Colonic mucosa (tissue), 4 donors: ENCODE measurements at regions not wholly inside any gene's neighbourhood (a gene's known extent, or its start where the extent isn't known, plus 50 kb on each side); places are given as distances from the start of the nearest gene placed in this dataset.

Experiments used
- DNase-seq: peaks from one replicate; pipeline ENCODE4 v3.0.0-alpha.2; 2020
- H3K27ac ChIP-seq: fragments of 200-600 bp; one replicate; pipeline ENCODE4 v1.8.0; 2021
- H3K27me3 ChIP-seq: fragments of 200-600 bp; one replicate; pipeline ENCODE4 v1.8.0; 2021
- H3K36me3 ChIP-seq: fragments of 200-600 bp; one replicate; pipeline ENCODE4 v1.8.0; 2021
- H3K4me1 ChIP-seq: fragments of 200-600 bp; one replicate; pipeline ENCODE4 v1.8.0; 2021; ENCODE audit warnings: mild to moderate bottlenecking
- H3K4me3 ChIP-seq: fragments of 200-600 bp; one replicate; pipeline ENCODE4 v1.8.0; 2021
- H3K9ac ChIP-seq, 2 donors: one replicate each; pipeline ENCODE4 v1.7.0; 2013; ENCODE audit warnings: control low read depth in 2 of 2, low read depth in 2 of 2, low read length in 2 of 2
- H3K9me3 ChIP-seq: fragments of 200-600 bp; one replicate; pipeline ENCODE4 v1.8.0; 2021
- CTCF ChIP-seq: fragments of 200-600 bp; IDR thresholded peaks from one replicate; pipeline ENCODE4 v1.8.0; 2022; ENCODE audit warnings: antibody characterized with exemption, mild to moderate bottlenecking
- intact Hi-C: fragments of 100-400 bp; cut with DNase I; formaldehyde crosslinking; loops from one replicate; pipeline ENCODE4 v1.14.1; 2022
- donor health status: healthy.
- donor health status: DM: no; HTN: no; CAD: no.
- donor health status: DM: no; HTN: no; CAD: no.

- intact Hi-C loops: no loop called here
Observed at GRCh38 chr5:163758283-163758711, 252.9 kb downstream of the MAT2B start.

GRCh38 chr5:163759000-163759704, 253.7 kb downstream of the MAT2B start:
- DNase-seq: no peak
- H3K27me3 ChIP-seq: no peaks in the 10 kb centered on the region
- no peaks in the 10 kb centered on the region for H3K4me1 ChIP-seq
- no peak overlapping the region for H3K9ac ChIP-seq
- no peak for TF ChIP-seq CTCF
- H3K9me3 ChIP-seq: no peaks in the 10 kb centered on the region
- intact Hi-C loops: no loop called here
- no peak overlapping the region for H3K4me3 ChIP-seq
- H3K27ac ChIP-seq: no peak overlapping the region
- no peaks in the 10 kb centered on the region for H3K36me3 ChIP-seq

More at GRCh38 chr5:163758283-163758711, 252.9 kb downstream of the MAT2B start:
- H3K4me1 ChIP-seq: no peaks in the 10 kb centered on the region
- H3K9me3 ChIP-seq: no peaks in the 10 kb centered on the region
- H3K9ac ChIP-seq: no peak overlapping the region
- no peak for DNase-seq
- H3K4me3 ChIP-seq: no peak overlapping the region
- TF ChIP-seq CTCF: no peak
- H3K27ac ChIP-seq: no peak overlapping the region
- no peaks in the 10 kb centered on the region for H3K36me3 ChIP-seq
- no peaks in the 10 kb centered on the region for H3K27me3 ChIP-seq

DNA sequence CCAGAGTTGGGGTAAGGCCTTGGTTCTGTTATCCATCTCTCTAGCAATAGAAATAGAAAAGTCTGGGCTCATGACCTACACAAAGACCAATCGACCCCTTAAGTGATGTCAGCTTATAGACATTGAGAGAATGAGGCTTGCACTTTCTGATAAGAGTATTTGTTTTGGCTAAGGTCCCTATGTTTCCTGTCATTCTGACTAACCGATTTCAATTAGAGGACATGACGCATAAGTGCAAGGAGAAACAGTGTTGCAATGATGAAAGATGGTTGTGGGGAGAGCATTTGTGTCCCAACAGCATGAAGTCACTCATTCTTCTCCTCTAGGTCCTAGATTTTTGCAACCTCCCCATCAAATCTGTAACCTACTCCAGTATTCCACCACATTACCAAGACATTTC, 255.1 kb downstream of the MAT2B start:
- Histone ChIP-seq H3K4me3 (no peak overlapping the region), H3K27me3 (no peaks in the 10 kb centered on the region), H3K27ac (no peak overlapping the region), H3K9me3 (no peaks in the 10 kb centered on the region), H3K36me3 (no peaks in the 10 kb centered on the region), H3K9ac (no peak overlapping the region), H3K4me1 (no peaks in the 10 kb centered on the region)
- no peak for TF ChIP-seq CTCF
- intact Hi-C loops: no loop called here
- DNase-seq: no peak

DNA sequence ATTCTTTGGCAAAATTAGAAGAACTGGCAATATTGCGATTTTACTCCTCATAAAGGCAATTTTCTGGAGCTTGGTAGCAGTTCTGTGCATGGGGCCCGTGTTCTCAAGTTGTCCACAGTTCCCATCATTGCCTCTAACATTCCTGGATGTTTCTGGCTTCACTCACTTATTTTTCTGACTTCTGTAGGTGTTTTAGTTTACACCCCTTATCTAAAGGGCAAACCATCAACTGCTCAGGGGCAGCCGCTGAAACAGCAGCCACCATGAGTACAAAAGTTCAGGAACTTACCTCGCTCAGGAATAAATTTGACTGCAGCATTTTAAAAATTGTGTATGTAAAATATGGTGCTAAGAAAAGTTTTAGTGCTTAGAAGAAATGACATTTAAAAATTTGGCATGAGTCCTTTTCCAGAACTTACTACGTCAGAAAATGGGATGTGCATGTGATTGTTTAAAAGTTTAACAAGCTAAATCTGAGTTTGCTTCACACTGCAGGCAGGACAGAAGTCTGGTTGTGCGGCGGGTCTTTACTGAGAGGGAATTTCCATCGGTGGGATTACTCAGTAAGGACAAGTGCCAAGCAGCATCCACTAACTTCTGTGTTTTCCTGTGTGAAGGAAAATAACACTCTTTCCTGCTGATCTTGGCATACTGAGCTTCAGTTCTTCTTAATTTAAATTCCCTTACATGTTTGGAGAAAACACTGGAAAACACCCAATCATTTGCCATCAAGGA, 261.7 kb downstream of the MAT2B start:
- intact Hi-C loops: no loop called here
- no peaks in the 10 kb centered on the region for H3K9me3 ChIP-seq
- no peak overlapping the region for H3K4me3 ChIP-seq
- H3K9ac ChIP-seq: no peak overlapping the region
- H3K27me3 ChIP-seq: no peaks in the 10 kb centered on the region
- no peak overlapping the region for H3K27ac ChIP-seq
- H3K36me3 ChIP-seq: no peaks in the 10 kb centered on the region
- H3K4me1 ChIP-seq: no peaks in the 10 kb centered on the region
- no peak for TF ChIP-seq CTCF
- DNase-seq: no peak

DNA sequence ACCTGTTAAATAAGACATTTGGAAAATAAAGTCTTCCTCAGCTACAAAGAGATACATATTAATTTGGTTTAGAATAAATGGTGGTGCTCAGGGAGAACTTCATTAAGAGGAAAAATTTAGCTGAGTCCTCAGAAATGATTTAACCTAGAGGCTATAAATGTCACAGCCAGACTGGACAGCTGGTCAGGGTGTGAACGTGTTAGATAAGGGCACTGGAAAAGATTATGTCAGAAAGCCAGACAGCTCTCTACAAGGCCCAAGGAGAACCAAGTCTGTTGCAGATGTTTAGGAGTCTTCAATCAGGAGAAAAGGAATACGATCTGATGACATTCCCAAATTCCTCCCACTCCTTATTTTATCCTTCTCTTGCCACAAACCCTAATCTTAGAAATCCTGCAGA, 265.2 kb downstream of the MAT2B start:
- intact Hi-C loops: no loop called here
- Histone ChIP-seq H3K9ac (no peak overlapping the region), H3K4me1 (no peaks in the 10 kb centered on the region), H3K36me3 (no peaks in the 10 kb centered on the region), H3K27ac (no peak overlapping the region), H3K4me3 (no peak overlapping the region), H3K27me3 (no peaks in the 10 kb centered on the region), H3K9me3 (no peaks in the 10 kb centered on the region)
- no peak for DNase-seq
- no peak for TF ChIP-seq CTCF
